IPS DF 6.9 (cell line): ENCODE measurements at regions not wholly inside any gene's neighbourhood (a gene's known extent, or its start where the extent isn't known, plus 50 kb on each side); places are given as distances from the start of the nearest gene placed in this dataset.

Experiments
- DNase-seq: peaks from one replicate; pipeline ENCODE4 v3.0.0-alpha.2; 2013; ENCODE audit warnings: low read depth, low spot score
- H3K27ac ChIP-seq: one replicate; pipeline ENCODE4 v1.5.1; 2013; ENCODE audit warnings: low read length, control low read depth
- H3K27me3 ChIP-seq: 2 replicates; pipeline ENCODE4 v1.6.1; 2013; ENCODE audit warnings: mild to moderate bottlenecking, low read length; ENCODE audit not compliant: control insufficient read depth, insufficient read depth
- H3K36me3 ChIP-seq: 2 replicates; pipeline ENCODE4 v1.6.1; 2013; ENCODE audit warnings: low read length; ENCODE audit not compliant: control insufficient read depth, insufficient read depth
- H3K4me1 ChIP-seq: 2 replicates; pipeline ENCODE4 v1.6.1; 2013; ENCODE audit warnings: low read length; ENCODE audit not compliant: control insufficient read depth, insufficient read depth
- H3K4me3 ChIP-seq: 2 replicates; pipeline ENCODE4 v1.5.1; 2013; ENCODE audit warnings: mild to moderate bottlenecking, low read length
- H3K9me3 ChIP-seq: 2 replicates; pipeline ENCODE4 v1.6.1; 2013; ENCODE audit warnings: low read length, inconsistent platforms; ENCODE audit not compliant: control insufficient read depth, insufficient read depth
- WGBS: extraction: QIAGEN DNeasy Blood & Tissue Kit; methylation state at CpG from one replicate; pipeline ENCODE4 v1.1.7; 2013; ENCODE audit warnings: mixed read lengths, missing lambda C conversion rate; ENCODE audit not compliant: insufficient read length, insufficient coverage; 5-methylcytosine and 5-hydroxymethylcytosine counted together

- Histone ChIP-seq H3K27me3 (no peaks in the 10 kb centered on the region), H3K4me3 (no peak overlapping the region), H3K36me3 (no peaks in the 10 kb centered on the region), H3K4me1 (no peaks in the 10 kb centered on the region), H3K27ac (no peak overlapping the region), H3K9me3 (no peaks in the 10 kb centered on the region)
- DNase-seq, result no peak
- WGBS, result no CpG with 5 or more reads among the region's 3 CpGs
Measured at GRCh38 chr3:20809356-20809755, 623.4 kb upstream of the SGO1 start.

- H3K9me3 ChIP-seq, result no peaks in the 10 kb centered on the region
- WGBS, result no CpG with 5 or more reads among the region's 2 CpGs
- no peak for DNase-seq
- no peak overlapping the region for H3K27ac ChIP-seq
- H3K4me3 ChIP-seq, result no peak overlapping the region
- no peaks in the 10 kb centered on the region for H3K27me3 ChIP-seq
- no peaks in the 10 kb centered on the region for H3K36me3 ChIP-seq
- no peaks in the 10 kb centered on the region for H3K4me1 ChIP-seq
Measured at GRCh38 chr3:20808864-20809263, 622.9 kb upstream of the SGO1 start.

GRCh38 chr3:20798666-20799065, 612.7 kb upstream of the SGO1 start:
- no peaks in the 10 kb centered on the region for H3K27me3 ChIP-seq
- no peak overlapping the region for H3K27ac ChIP-seq
- H3K36me3 ChIP-seq, result no peaks in the 10 kb centered on the region
- no peaks in the 10 kb centered on the region for H3K9me3 ChIP-seq
- no CpG with 5 or more reads among the region's 1 CpG for WGBS
- H3K4me1 ChIP-seq, result no peaks in the 10 kb centered on the region
- no peak for DNase-seq
- H3K4me3 ChIP-seq, result no peak overlapping the region

GRCh38 chr3:20787005-20787404, 601.0 kb upstream of the SGO1 start:
- no peaks in the 10 kb centered on the region for H3K9me3 ChIP-seq
- H3K27ac ChIP-seq, result no peak overlapping the region
- no peak overlapping the region for H3K4me3 ChIP-seq
- no peaks in the 10 kb centered on the region for H3K27me3 ChIP-seq
- no peak for DNase-seq
- H3K4me1 ChIP-seq, result no peaks in the 10 kb centered on the region
- H3K36me3 ChIP-seq, result no peaks in the 10 kb centered on the region
- WGBS, result 100% methylated on average over 2 of the region's 4 CpGs

GRCh38 chr3:20776692-20777091, 590.7 kb upstream of the SGO1 start:
- Histone ChIP-seq H3K36me3 (no peaks in the 10 kb centered on the region), H3K27ac (no peak overlapping the region), H3K4me3 (no peak overlapping the region), H3K4me1 (no peaks in the 10 kb centered on the region), H3K9me3 (no peaks in the 10 kb centered on the region), H3K27me3 (no peaks in the 10 kb centered on the region)
- no peak for DNase-seq
- no CpG with 5 or more reads among the region's 1 CpG for WGBS

- no peaks in the 10 kb centered on the region for H3K9me3 ChIP-seq
Measured at GRCh38 chr3:20776286-20776685, 590.3 kb upstream of the SGO1 start.

GRCh38 chr3:20773320-20773984, 587.4 kb upstream of the SGO1 start:
- no peaks in the 10 kb centered on the region for H3K27me3 ChIP-seq
- no peaks in the 10 kb centered on the region for H3K9me3 ChIP-seq
- H3K4me1 ChIP-seq, result no peaks in the 10 kb centered on the region
- DNase-seq, result no peak
- no peak overlapping the region for H3K27ac ChIP-seq
- no peaks in the 10 kb centered on the region for H3K36me3 ChIP-seq
- H3K4me3 ChIP-seq, result no peak overlapping the region
- WGBS, result no CpG with 5 or more reads among the region's 5 CpGs

More at GRCh38 chr3:20776286-20776685, 590.3 kb upstream of the SGO1 start:
- Histone ChIP-seq H3K4me3 (no peak overlapping the region), H3K27me3 (no peaks in the 10 kb centered on the region), H3K4me1 (no peaks in the 10 kb centered on the region), H3K36me3 (no peaks in the 10 kb centered on the region), H3K27ac (no peak overlapping the region)
- DNase-seq, result no peak
- WGBS, result no CpG with 5 or more reads among the region's 1 CpG

- H3K36me3 ChIP-seq, result no peaks in the 10 kb centered on the region
- H3K4me3 ChIP-seq, result no peak overlapping the region
- no peak for DNase-seq
- H3K27me3 ChIP-seq, result no peaks in the 10 kb centered on the region
- no peaks in the 10 kb centered on the region for H3K4me1 ChIP-seq
- H3K27ac ChIP-seq, result no peak overlapping the region
- no peaks in the 10 kb centered on the region for H3K9me3 ChIP-seq
Measured at GRCh38 chr3:20772869-20773268, 586.9 kb upstream of the SGO1 start.

- H3K27me3 ChIP-seq, result no peaks in the 10 kb centered on the region
- H3K4me3 ChIP-seq, result no peak overlapping the region
- no peaks in the 10 kb centered on the region for H3K36me3 ChIP-seq
- no peaks in the 10 kb centered on the region for H3K4me1 ChIP-seq
- no CpG with 5 or more reads among the region's 4 CpGs for WGBS
- DNase-seq, result no peak
- H3K9me3 ChIP-seq, result no peaks in the 10 kb centered on the region
- H3K27ac ChIP-seq, result no peak overlapping the region
Measured at GRCh38 chr3:20769430-20769829, 583.4 kb upstream of the SGO1 start.

GRCh38 chr3:20760981-20761380, 575.0 kb upstream of the SGO1 start:
- Histone ChIP-seq H3K36me3 (no peaks in the 10 kb centered on the region), H3K4me3 (no peak overlapping the region), H3K9me3 (no peaks in the 10 kb centered on the region), H3K27me3 (no peaks in the 10 kb centered on the region), H3K27ac (no peak overlapping the region), H3K4me1 (no peaks in the 10 kb centered on the region)
- no peak for DNase-seq

GRCh38 chr3:20752416-20752815, 566.4 kb upstream of the SGO1 start:
- no peak overlapping the region for H3K4me3 ChIP-seq
- no peaks in the 10 kb centered on the region for H3K4me1 ChIP-seq
- no peak for DNase-seq
- WGBS, result no CpG with 5 or more reads among the region's 1 CpG
- no peaks in the 10 kb centered on the region for H3K9me3 ChIP-seq
- H3K27me3 ChIP-seq, result no peaks in the 10 kb centered on the region
- H3K36me3 ChIP-seq, result no peaks in the 10 kb centered on the region
- H3K27ac ChIP-seq, result no peak overlapping the region
